HG02588 (cell line): ENCODE measurements at regions not wholly inside any gene's neighbourhood (a gene's known extent, or its start where the extent isn't known, plus 50 kb on each side); places are given as distances from the start of the nearest gene placed in this dataset.
A peak's percentile ranks its signal among the peaks of the same experiment; 100 is the strongest.

Source experiments
- ATAC-seq: cut with Tn5 transposase; IDR thresholded peaks from one replicate; pipeline ENCODE4 v1.9.1; 2021; ENCODE audit warnings: mild to moderate bottlenecking, moderate library complexity; ENCODE audit not compliant: unreplicated experiment

GRCh38 chr18:62629031-62629430, 86.3 kb upstream of the PHLPP1 start:
- no peak for ATAC-seq

- ATAC-seq: no peak
Measured at GRCh38 chr18:62631173-62631572, 84.2 kb upstream of the PHLPP1 start.

- no peak for ATAC-seq
Measured at GRCh38 chr18:62632788-62633455, 82.4 kb upstream of the PHLPP1 start.

- no peak for ATAC-seq
Measured at GRCh38 chr18:62634458-62634857, 80.9 kb upstream of the PHLPP1 start.

GRCh38 chr18:62634979-62635630, 80.2 kb upstream of the PHLPP1 start:
- ATAC-seq: no peak

GRCh38 chr18:62637403-62637802, 77.9 kb upstream of the PHLPP1 start:
- ATAC-seq: no peak

GRCh38 chr18:62637807-62638687, 77.3 kb upstream of the PHLPP1 start:
- ATAC-seq: peak; percentile 70

GRCh38 chr18:62643181-62643580, 72.2 kb upstream of the PHLPP1 start:
- no peak for ATAC-seq

GRCh38 chr18:62644773-62645172, 70.6 kb upstream of the PHLPP1 start:
- no peak for ATAC-seq

- no peak for ATAC-seq
Measured at GRCh38 chr18:62647179-62647578, 68.2 kb upstream of the PHLPP1 start.

GRCh38 chr18:62648045-62648678, 67.2 kb upstream of the PHLPP1 start:
- no peak for ATAC-seq

GRCh38 chr18:62651276-62652056, 63.9 kb upstream of the PHLPP1 start:
- peak; percentile 33 for ATAC-seq

GRCh38 chr18:62652057-62652629, 63.2 kb upstream of the PHLPP1 start:
- ATAC-seq: peak; percentile 61

GRCh38 chr18:62655520-62656219, 59.7 kb upstream of the PHLPP1 start:
- no peak for ATAC-seq

- ATAC-seq: no peak
Measured at GRCh38 chr18:62658028-62658427, 57.3 kb upstream of the PHLPP1 start.

- no peak for ATAC-seq
Measured at GRCh38 chr18:62659698-62660097, 55.6 kb upstream of the PHLPP1 start.

- no peak for ATAC-seq
Measured at GRCh38 chr18:62660691-62661090, 54.6 kb upstream of the PHLPP1 start.

GRCh38 chr18:62663731-62664336, 51.5 kb upstream of the PHLPP1 start:
- peak; percentile 90 for ATAC-seq

- no peak for ATAC-seq
Measured at GRCh38 chr18:62664414-62664813, 50.9 kb upstream of the PHLPP1 start.
